ENCODE measurements at regions not wholly inside any gene's neighbourhood (a gene's known extent, or its start where the extent isn't known, plus 50 kb on each side); places are given as distances from the start of the nearest gene placed in this dataset.
"Not testable (repeated sequence)": the region's sequence is repeated elsewhere in the genome, so short reads cannot be mapped to it uniquely, and the experiment has no call there.

DNA sequence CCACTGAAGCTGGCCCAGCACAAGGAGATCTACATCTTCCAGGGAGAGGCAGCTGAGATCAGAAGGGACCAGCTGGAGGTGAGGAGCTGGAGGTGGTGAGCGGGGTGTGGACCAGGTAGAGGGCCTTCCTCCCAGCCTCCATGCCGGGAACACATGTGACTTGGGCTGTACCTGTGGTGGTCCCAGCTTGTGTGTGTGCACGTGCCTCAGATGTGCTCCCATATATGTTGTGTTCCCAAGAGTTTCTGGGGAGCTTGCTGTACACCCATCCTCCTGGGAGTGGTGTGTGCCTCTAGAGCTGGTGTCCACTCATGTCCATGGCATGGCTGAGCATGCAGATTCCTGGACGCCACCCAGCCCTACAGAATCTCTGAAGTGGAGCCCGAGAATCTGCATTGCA lies 183.7 kb upstream of the AKAP13 start:
- H3K27me3 Mint-ChIP-seq (ENCODE audit: unreplicated experiment); H3K4me1 Mint-ChIP-seq (ENCODE audit: unreplicated experiment); H3K9me3 Mint-ChIP-seq (ENCODE audit: unreplicated experiment); H3K36me3 Mint-ChIP-seq (ENCODE audit: unreplicated experiment); H3K4me3 Mint-ChIP-seq (ENCODE audit: unreplicated experiment); H3K27ac Mint-ChIP-seq (ENCODE audit: unreplicated experiment); DNase-seq (ENCODE audit: extremely low spot score, unreplicated experiment): not testable (repeated sequence)

DNA sequence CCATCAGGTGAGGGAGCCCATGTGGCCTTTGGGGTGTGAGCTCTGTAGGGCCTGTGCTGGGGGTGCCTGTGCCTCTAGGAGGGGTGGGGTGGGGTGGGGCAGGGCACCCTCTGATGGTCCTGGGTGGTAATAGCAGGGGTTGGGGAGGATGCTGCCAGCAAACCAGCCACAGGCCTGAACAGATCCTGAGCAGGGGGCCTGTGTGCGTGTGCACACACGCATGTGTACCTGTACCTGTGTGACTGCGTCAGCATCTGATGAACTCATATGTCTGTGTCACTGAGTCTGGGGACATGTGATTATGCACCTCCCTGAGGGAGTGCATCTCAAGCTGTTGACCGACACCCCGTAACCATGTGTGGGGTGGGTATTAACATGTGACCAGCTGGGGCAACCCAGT lies 182.8 kb upstream of the AKAP13 start:
- H3K27ac Mint-ChIP-seq (ENCODE audit: unreplicated experiment); H3K4me1 Mint-ChIP-seq (ENCODE audit: unreplicated experiment); H3K4me3 Mint-ChIP-seq (ENCODE audit: unreplicated experiment); DNase-seq (ENCODE audit: extremely low spot score, unreplicated experiment); H3K9me3 Mint-ChIP-seq (ENCODE audit: unreplicated experiment); H3K36me3 Mint-ChIP-seq (ENCODE audit: unreplicated experiment); H3K27me3 Mint-ChIP-seq (ENCODE audit: unreplicated experiment): not testable (repeated sequence)

DNA sequence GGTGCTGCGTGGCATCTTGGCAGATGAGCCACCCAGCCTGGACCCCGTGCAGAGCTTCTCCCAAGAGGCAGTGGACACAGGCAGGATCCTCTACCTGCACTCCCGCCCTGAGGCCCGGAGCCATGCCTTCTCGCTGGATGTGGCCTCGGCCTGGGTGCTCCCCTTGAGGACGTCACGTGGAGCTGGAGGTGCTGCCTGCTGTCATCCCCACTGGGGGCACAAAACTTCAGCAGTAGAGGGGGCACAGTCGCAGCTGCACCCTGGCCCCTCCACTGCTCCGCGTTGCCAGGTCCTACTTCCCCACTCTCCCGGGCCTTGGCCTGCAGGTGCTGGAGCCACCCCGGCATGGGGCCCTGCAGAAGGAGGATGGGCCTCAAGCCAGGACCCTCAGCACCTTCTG lies 182.0 kb upstream of the AKAP13 start:
- H3K4me3 Mint-ChIP-seq (ENCODE audit: unreplicated experiment); DNase-seq (ENCODE audit: extremely low spot score, unreplicated experiment); H3K4me1 Mint-ChIP-seq (ENCODE audit: unreplicated experiment); H3K27ac Mint-ChIP-seq (ENCODE audit: unreplicated experiment); H3K36me3 Mint-ChIP-seq (ENCODE audit: unreplicated experiment); H3K9me3 Mint-ChIP-seq (ENCODE audit: unreplicated experiment); H3K27me3 Mint-ChIP-seq (ENCODE audit: unreplicated experiment): not testable (repeated sequence)

DNA sequence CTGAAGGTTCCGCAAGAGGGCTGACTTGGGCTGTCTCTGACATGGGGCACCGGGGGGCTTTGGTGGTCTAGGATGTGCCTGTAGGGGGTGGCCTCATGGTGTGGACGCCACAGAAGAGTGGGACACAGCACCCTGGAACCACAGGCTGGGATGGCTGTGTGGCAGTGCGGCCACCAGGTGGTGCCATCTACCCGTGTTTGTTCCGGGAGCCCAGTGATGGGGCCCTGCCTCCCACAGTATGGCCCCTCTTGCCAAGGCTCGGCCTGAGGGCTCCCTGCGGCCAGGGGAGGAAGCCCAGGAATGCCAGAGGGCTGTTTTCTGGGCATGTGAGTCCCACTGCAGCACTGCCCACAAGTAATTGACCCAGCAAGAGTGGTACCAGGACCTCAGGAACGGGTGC lies 180.2 kb upstream of the AKAP13 start:
- DNase-seq (ENCODE audit: extremely low spot score, unreplicated experiment); H3K27me3 Mint-ChIP-seq (ENCODE audit: unreplicated experiment); H3K36me3 Mint-ChIP-seq (ENCODE audit: unreplicated experiment); H3K4me3 Mint-ChIP-seq (ENCODE audit: unreplicated experiment); H3K9me3 Mint-ChIP-seq (ENCODE audit: unreplicated experiment); H3K27ac Mint-ChIP-seq (ENCODE audit: unreplicated experiment); H3K4me1 Mint-ChIP-seq (ENCODE audit: unreplicated experiment): not testable (repeated sequence)
- TF ChIP-seq, protein P1, sequence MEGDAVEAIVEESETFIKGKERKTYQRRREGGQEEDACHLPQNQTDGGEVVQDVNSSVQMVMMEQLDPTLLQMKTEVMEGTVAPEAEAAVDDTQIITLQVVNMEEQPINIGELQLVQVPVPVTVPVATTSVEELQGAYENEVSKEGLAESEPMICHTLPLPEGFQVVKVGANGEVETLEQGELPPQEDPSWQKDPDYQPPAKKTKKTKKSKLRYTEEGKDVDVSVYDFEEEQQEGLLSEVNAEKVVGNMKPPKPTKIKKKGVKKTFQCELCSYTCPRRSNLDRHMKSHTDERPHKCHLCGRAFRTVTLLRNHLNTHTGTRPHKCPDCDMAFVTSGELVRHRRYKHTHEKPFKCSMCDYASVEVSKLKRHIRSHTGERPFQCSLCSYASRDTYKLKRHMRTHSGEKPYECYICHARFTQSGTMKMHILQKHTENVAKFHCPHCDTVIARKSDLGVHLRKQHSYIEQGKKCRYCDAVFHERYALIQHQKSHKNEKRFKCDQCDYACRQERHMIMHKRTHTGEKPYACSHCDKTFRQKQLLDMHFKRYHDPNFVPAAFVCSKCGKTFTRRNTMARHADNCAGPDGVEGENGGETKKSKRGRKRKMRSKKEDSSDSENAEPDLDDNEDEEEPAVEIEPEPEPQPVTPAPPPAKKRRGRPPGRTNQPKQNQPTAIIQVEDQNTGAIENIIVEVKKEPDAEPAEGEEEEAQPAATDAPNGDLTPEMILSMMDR (IDR thresholded peaks at IDR 0.05): peak; percentile 23

DNA sequence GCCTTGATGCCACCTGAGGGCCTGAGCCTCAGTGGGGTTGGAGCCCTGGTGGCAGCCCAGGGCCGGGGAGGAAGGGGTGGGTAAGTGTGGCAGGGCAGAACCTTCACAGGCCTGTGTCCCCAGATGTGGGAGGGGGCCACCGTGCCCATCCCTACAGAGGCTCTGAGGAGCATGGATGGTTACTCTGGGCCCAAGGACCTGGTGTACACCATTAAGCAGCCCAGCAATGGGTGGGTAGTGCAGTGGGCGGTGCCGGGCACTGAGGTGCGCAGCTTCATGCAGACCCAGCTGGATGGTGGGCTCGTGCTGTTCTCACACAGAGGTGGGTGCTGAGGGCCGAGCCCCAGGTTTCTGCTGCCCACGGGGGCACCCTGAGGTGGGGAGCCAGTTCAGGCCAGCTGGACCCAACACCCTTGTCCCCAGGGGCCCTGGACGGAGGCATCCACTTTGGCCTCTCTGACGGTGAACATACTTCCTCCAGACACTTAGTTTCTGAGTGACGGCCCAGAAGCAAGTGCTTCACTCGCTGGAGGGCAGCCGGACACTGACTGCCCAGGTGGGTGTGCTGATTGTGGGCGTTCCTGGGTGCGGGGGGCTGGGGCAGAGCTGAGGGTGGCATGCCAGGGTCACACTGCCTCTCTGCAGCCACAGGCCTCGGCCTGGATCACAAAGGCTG lies 179.1 kb upstream of the AKAP13 start:
- H3K4me3 Mint-ChIP-seq (ENCODE audit: unreplicated experiment); H3K27ac Mint-ChIP-seq (ENCODE audit: unreplicated experiment); H3K9me3 Mint-ChIP-seq (ENCODE audit: unreplicated experiment); DNase-seq (ENCODE audit: extremely low spot score, unreplicated experiment); H3K36me3 Mint-ChIP-seq (ENCODE audit: unreplicated experiment); H3K27me3 Mint-ChIP-seq (ENCODE audit: unreplicated experiment); H3K4me1 Mint-ChIP-seq (ENCODE audit: unreplicated experiment): not testable (repeated sequence)

DNA sequence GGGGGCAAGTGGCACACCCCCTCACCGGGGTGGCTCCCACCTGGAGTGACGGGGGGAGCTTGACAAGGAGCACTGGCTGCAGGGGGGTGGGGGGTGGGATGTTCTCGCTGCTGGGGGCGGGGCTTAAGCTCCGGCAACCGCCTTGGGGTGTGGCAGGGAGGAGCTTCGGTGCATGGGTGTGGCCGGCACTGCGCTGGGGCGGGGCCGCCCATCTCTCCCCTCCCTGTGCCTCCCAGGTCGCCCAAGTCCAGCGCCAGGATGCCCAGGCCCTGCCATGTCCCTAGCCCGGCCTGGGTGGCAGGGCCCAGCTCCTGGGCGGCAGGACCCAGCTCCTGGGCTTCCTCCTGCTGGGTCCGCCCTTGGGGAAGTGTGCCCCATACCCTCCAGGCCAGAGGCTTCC lies 175.9 kb upstream of the AKAP13 start:
- not testable (repeated sequence) for H3K36me3 Mint-ChIP-seq (ENCODE audit: unreplicated experiment); H3K4me1 Mint-ChIP-seq (ENCODE audit: unreplicated experiment); H3K9me3 Mint-ChIP-seq (ENCODE audit: unreplicated experiment); H3K27me3 Mint-ChIP-seq (ENCODE audit: unreplicated experiment); DNase-seq (ENCODE audit: extremely low spot score, unreplicated experiment); H3K27ac Mint-ChIP-seq (ENCODE audit: unreplicated experiment); H3K4me3 Mint-ChIP-seq (ENCODE audit: unreplicated experiment)

DNA sequence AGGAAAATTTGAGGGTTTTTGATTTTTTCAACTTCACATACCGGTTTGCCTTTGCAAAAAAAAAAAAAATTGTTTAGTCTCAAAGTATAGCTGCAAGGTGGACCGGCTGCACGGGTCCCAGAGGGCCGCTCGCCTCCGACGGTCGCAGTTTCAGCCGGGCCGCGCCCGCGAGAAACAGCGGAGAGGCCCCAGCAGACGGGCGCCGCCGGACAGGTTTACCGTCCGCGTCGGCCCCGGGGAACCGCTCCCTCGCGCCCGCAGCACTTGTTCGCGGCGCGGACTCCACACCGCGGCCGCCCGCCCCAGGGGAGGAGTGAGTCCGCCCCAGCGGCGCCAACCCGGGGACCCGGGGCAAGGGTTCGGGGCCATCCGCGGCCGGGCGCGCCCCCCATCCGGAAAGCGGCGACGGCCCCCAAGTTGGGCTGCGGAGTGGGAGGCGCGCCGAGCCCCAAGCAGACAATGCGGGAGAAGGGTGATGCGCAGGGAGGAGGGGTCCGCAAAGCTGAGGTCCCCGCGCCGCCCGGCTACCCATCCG lies 146.5 kb upstream of the AKAP13 start:
- H3K27me3 Mint-ChIP-seq (ENCODE audit: unreplicated experiment); H3K4me3 Mint-ChIP-seq (ENCODE audit: unreplicated experiment); H3K9me3 Mint-ChIP-seq (ENCODE audit: unreplicated experiment): not testable (repeated sequence)

DNA sequence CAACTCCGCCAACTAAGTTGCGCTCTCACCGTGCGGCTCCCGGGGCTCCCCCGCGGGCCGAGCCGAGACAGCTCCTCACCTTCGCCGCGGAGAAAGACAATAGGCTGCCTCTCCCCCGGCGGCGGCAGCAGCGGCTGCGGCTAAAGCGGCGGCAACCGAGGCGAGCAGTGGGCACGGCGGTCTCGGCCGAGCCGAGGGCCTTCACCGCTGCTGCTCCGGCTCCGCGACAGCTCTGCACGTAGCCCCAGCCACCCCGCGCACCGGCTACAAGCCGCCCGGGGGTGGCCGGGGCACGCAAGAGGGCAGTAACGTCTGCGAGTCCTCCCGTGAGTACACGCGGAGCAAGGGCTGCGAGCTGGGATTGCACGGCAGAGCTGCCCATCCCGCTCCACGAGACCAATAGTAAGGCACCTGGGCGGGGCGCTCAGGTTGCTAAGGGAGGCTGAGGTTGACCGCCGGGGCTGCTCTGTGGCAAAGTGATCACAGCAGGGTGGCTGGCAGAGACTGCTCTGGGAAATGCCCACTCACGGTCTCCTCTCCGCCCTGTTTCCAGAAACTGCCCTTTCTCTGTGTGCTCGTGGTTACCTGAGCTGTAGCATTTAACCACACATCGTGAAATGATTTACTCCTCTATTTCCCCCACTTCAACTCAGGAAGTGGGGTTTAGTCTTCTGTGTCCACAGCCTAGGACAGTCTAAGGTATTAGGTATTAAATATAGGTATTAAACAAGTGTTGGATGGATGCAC lies 145.8 kb upstream of the AKAP13 start:
- peak overlapping the region; percentile 58 for H3K4me3 Mint-ChIP-seq (ENCODE audit: unreplicated experiment)
- not testable (repeated sequence) for H3K27ac Mint-ChIP-seq (ENCODE audit: unreplicated experiment); H3K36me3 Mint-ChIP-seq (ENCODE audit: unreplicated experiment); H3K4me1 Mint-ChIP-seq (ENCODE audit: unreplicated experiment); H3K9me3 Mint-ChIP-seq (ENCODE audit: unreplicated experiment); DNase-seq (ENCODE audit: extremely low spot score, unreplicated experiment); H3K27me3 Mint-ChIP-seq (ENCODE audit: unreplicated experiment)

More for the DNA sequence above, 146.5 kb upstream of the AKAP13 start:
- H3K27ac Mint-ChIP-seq (ENCODE audit: unreplicated experiment); H3K4me1 Mint-ChIP-seq (ENCODE audit: unreplicated experiment); H3K36me3 Mint-ChIP-seq (ENCODE audit: unreplicated experiment); DNase-seq (ENCODE audit: extremely low spot score, unreplicated experiment): not testable (repeated sequence)

DNA sequence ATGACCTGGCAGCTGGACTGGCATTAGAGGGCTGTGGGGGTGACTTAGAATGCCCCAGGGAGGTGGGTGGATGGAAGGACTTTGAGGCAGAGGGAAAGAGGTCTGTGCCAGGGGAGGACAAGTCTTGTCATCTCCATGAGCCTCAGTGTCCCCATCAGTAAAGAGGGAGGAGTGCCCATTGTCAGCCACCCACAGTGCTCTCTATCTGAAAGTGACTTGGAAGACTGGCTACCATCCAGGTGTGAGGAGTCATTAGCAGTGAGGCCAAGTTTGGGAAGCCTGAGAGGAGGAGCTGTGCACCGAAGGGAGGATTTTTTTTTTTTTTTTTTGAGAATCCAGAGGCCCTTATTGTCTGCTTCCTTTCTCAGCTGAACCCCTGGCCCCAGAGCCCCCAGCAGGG lies 136.3 kb upstream of the AKAP13 start:
- H3K4me1 Mint-ChIP-seq (ENCODE audit: unreplicated experiment); H3K36me3 Mint-ChIP-seq (ENCODE audit: unreplicated experiment); H3K9me3 Mint-ChIP-seq (ENCODE audit: unreplicated experiment); H3K27ac Mint-ChIP-seq (ENCODE audit: unreplicated experiment); H3K4me3 Mint-ChIP-seq (ENCODE audit: unreplicated experiment); H3K27me3 Mint-ChIP-seq (ENCODE audit: unreplicated experiment); DNase-seq (ENCODE audit: extremely low spot score, unreplicated experiment): not testable (repeated sequence)

DNA sequence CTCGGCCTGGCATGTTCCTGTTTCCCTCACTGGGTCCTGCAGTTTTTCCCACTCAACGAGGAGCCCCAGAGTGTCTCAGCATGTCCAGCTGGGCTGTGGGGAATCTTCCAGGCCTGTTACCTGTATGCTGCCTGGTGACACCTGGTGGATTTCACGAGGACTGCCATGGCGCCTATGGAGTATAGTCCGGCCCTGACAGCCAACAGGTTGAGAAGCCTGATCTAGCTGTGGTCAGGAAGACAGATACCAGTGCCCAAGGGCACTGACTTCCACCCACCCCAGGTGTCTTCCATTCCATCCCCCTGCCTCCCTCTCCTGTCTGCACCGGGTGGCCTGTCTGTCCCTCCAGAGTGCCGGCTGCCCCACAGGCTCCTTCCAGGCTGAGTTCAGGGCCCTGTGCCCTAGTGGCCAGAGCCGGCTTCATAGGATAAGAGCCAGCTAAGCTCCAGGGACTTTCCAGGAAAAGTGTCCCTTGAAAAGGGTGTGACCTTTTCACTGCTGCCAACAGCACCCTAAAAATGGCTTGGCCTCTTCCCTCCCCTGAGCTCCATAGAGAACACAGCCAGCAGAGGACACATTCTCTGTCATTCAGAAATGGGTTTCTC lies 129.4 kb upstream of the AKAP13 start:
- not testable (repeated sequence) for H3K4me1 Mint-ChIP-seq (ENCODE audit: unreplicated experiment); H3K4me3 Mint-ChIP-seq (ENCODE audit: unreplicated experiment); H3K27me3 Mint-ChIP-seq (ENCODE audit: unreplicated experiment); H3K36me3 Mint-ChIP-seq (ENCODE audit: unreplicated experiment); H3K27ac Mint-ChIP-seq (ENCODE audit: unreplicated experiment); H3K9me3 Mint-ChIP-seq (ENCODE audit: unreplicated experiment); DNase-seq (ENCODE audit: extremely low spot score, unreplicated experiment)

DNA sequence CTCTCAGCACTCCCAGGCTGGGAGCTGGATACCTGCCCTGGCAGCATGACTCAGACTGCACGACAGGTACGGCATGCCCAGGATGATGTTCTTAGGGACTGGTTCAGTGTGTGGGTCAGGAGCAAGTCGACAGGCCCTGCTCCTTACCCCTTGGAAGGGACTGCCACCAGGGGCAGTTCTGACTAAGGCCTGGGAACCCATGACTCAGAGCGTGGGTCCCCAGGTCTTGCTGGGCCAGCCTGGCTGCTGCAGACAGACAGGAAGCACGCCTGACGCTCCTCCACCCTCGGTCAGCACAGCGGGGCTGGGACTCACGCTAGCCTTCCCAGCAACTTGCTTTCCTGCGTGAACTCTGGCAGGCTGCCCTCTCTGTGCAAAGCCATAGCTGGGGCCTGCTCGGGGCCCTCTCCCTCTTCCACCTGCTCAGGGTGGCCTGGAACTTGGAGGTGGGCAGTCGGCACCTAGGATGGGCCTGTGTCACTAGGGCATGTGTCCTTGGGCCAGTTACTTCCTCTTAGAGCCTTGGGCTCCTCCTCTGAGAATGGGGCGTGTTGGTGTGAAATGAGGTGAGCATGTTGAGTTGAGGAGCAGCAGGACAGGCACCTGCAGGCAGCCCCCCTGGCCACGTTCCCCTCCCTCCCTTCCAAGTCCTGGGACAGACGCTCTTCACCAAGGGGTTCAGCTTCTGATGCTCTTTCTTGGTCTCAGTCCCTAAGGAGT lies 127.0 kb upstream of the AKAP13 start:
- not testable (repeated sequence) for H3K27ac Mint-ChIP-seq (ENCODE audit: unreplicated experiment); DNase-seq (ENCODE audit: extremely low spot score, unreplicated experiment); H3K27me3 Mint-ChIP-seq (ENCODE audit: unreplicated experiment); H3K4me3 Mint-ChIP-seq (ENCODE audit: unreplicated experiment); H3K9me3 Mint-ChIP-seq (ENCODE audit: unreplicated experiment); H3K4me1 Mint-ChIP-seq (ENCODE audit: unreplicated experiment); H3K36me3 Mint-ChIP-seq (ENCODE audit: unreplicated experiment)

Measured in osteocyte (in vitro differentiated cells).